Spinal cord (tissue), 9 donors: ENCODE measurements at regions not wholly inside any gene's neighbourhood (a gene's known extent, or its start where the extent isn't known, plus 50 kb on each side); places are given as distances from the start of the nearest gene placed in this dataset.

Experiments used
- DNase-seq, 6 donors: peaks; one replicate each; pipeline versions ENCODE4 v3.0.0 to v3.0.0-alpha.2; 2013 to 2015; ENCODE audit warnings: low spot score in 6 of 6, low read depth in 4 of 6
- H3K27ac ChIP-seq: one replicate; pipeline ENCODE4 v1.5.1; 2013; ENCODE audit warnings: low read depth, low read length, control low read depth
- H3K27me3 ChIP-seq: one replicate; pipeline ENCODE4 v1.6.1; 2013; ENCODE audit warnings: low read length; ENCODE audit not compliant: control insufficient read depth, insufficient read depth
- H3K36me3 ChIP-seq: one replicate; pipeline ENCODE4 v1.6.1; 2013; ENCODE audit warnings: low read length; ENCODE audit not compliant: control insufficient read depth, insufficient read depth
- H3K4me1 ChIP-seq: one replicate; pipeline ENCODE4 v1.6.1; 2013; ENCODE audit warnings: low read length; ENCODE audit not compliant: control insufficient read depth, insufficient read depth
- H3K4me3 ChIP-seq: one replicate; pipeline ENCODE4 v1.5.1; 2013; ENCODE audit warnings: low read depth, low read length, control low read depth
- H3K9me3 ChIP-seq: one replicate; pipeline ENCODE4 v1.6.1; 2013; ENCODE audit warnings: low read length; ENCODE audit not compliant: control insufficient read depth, insufficient read depth
- WGBS: methylation state at CpG from one replicate; pipeline ENCODE4 v1.1.5; 2013; ENCODE audit warnings: missing lambda C conversion rate; ENCODE audit not compliant: insufficient coverage; 5-methylcytosine and 5-hydroxymethylcytosine counted together
- donor health status: healthy.

DNA sequence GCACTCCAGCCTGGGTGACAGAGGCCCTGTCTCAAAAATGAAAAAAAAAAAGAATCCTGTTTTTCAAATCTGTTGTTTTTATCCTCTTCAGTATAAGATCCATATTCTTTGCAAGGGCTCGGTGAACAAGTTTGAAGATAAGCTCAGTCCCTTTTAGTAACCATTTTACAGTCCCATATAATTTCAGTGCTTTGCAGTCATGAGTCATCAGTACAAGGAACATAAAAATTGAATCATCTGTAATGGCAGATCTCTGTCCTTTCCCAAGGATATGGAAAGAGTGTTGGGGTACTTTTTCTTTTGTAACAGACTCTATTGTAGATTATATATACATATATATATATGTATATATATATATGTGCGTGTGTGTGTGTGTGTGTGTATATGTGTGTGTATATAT is 52.2 kb upstream of the ZPBP start:
- Histone ChIP-seq H3K36me3 (no peaks in the 10 kb centered on the region), H3K27me3 (no peaks in the 10 kb centered on the region), H3K4me1 (no peaks in the 10 kb centered on the region), H3K9me3 (no peaks in the 10 kb centered on the region), H3K4me3 (no peak overlapping the region), H3K27ac (no peak overlapping the region)
- no peak for DNase-seq
- WGBS = no CpG with 5 or more reads among the region's 2 CpGs
